Heart left ventricle (tissue), 13 donors: ENCODE measurements at regions not wholly inside any gene's neighbourhood (a gene's known extent, or its start where the extent isn't known, plus 50 kb on each side); places are given as distances from the start of the nearest gene placed in this dataset.

Source experiments
- POLR2A ChIP-seq, 2 donors: fragments of 450-650 bp; IDR thresholded peaks; one replicate each; pipeline ENCODE4 v1.6.1; 2017; ENCODE audit warnings: antibody characterized with exemption in 2 of 2, mild to moderate bottlenecking in 2 of 2, moderate library complexity in 2 of 2
- TF ChIP-seq, protein P1 (sequence below), 12 donors: fragments of 200-600 bp; sonication (generic) in 4 of 12; IDR thresholded peaks; one replicate each; pipeline versions ENCODE4 v1.5.0 to v1.8.0; 2018 to 2022; ENCODE audit warnings: antibody characterized with exemption in 12 of 12, mild to moderate bottlenecking in 5 of 12
- donor health status: ischemic (EF 13 %, LVEDD 7.1; RV severe dilation, severe dysfunction).
- donor health status: DM: no; HTN: yes; CAD: no.
- donor health status: DM: no; HTN: no; CAD: no.
- donor health status: ischemic (EF 25% LVEDD 6.9; RV normal size, moderate dysfunction).
- donor health status: ischemic (EF 25% LVEDD 5.7; RV mildly dilated, moderate dysfunction).
- donor health status: ischemic (EF 35%, LVEDD 5.7; RV mildly dilated, moderate dysfunction).
- donor health status: nonischemic (EF 11% LVEDD 7.7; RV severe dilation, severe dysfunction).
- donor health status: DM: yes; HTN: yes; CAD: no.
- donor health status: PGD.
- donor health status: ischemic (EF 29% LVEDD 5.4; RV normal size, mild dysfunction).
- donor health status: nonischemic (EF 23%, LVEDD 6.1; RV moderate dilation, normal function).

DNA sequence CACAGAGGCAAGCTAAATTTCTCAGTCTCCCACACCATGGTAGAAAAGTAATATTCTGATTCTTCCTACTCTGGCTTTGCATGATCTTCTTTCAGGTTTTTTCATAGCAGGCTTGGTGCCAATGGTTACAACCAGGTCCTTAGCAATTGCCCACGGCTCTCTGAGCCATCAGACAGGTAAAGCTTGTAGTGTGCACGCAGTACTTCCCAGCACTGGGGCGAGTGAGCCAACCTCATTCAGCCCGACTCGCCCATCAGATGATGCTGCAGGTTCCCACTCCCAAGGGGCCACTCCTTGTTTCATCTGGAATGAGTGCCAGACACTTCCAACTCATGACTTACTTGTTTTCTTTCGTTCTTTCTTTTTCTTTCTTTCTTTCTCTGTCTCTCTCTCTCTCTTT, 78.3 kb downstream of the PERP start:
- TF ChIP-seq POLR2A (IDR thresholded peaks at IDR 0.05): no peak
- TF ChIP-seq, protein P1, sequence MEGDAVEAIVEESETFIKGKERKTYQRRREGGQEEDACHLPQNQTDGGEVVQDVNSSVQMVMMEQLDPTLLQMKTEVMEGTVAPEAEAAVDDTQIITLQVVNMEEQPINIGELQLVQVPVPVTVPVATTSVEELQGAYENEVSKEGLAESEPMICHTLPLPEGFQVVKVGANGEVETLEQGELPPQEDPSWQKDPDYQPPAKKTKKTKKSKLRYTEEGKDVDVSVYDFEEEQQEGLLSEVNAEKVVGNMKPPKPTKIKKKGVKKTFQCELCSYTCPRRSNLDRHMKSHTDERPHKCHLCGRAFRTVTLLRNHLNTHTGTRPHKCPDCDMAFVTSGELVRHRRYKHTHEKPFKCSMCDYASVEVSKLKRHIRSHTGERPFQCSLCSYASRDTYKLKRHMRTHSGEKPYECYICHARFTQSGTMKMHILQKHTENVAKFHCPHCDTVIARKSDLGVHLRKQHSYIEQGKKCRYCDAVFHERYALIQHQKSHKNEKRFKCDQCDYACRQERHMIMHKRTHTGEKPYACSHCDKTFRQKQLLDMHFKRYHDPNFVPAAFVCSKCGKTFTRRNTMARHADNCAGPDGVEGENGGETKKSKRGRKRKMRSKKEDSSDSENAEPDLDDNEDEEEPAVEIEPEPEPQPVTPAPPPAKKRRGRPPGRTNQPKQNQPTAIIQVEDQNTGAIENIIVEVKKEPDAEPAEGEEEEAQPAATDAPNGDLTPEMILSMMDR (IDR thresholded peaks at IDR 0.05): no peak
